ENCODE measurements at regions not wholly inside any gene's neighbourhood (a gene's known extent, or its start where the extent isn't known, plus 50 kb on each side); places are given as distances from the start of the nearest gene placed in this dataset.

DNA sequence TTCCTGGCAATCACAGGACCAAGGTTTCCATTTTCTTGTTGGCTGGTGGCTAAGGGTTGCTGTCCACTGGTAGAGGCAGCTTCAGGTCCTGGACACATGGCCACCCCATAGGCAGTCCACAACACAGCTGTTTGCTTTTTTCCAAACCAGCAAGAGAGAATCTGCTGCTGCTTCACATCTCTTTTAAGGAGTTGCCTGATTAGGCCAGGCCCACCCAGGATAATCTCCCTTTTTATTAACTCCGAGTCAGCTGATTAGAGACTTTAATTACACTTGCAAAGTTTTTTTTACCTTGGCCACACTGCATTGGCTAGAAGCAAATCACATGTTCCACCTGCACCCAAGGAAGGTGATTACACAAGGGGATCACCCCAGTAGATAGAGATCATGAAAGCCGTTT is 106.6 kb upstream of the IRX6 start:
- H3K27me3 Mint-ChIP-seq = peaks cover 21% of the 10 kb centered on the region
- H3K9me3 Mint-ChIP-seq = no peaks in the 10 kb centered on the region
- H3K27ac Mint-ChIP-seq (ENCODE audit: low read depth) = no peak overlapping the region
- H3K36me3 Mint-ChIP-seq (ENCODE audit: insufficient read depth) = no peaks in the 10 kb centered on the region
- H3K4me3 Mint-ChIP-seq = no peak overlapping the region
- no peaks in the 10 kb centered on the region for H3K4me1 Mint-ChIP-seq
- ATAC-seq (replicated peaks; ENCODE audit: extremely low read depth, poor library complexity, severe bottlenecking) = no peak
- no peak for DNase-seq (ENCODE audit: low spot score in 2 of 2)

GRCh38 chr16:55221836-55222235 is 102.2 kb upstream of the IRX6 start:
- H3K27ac Mint-ChIP-seq (ENCODE audit: low read depth) = no peak overlapping the region
- peaks cover 7% of the 10 kb centered on the region for H3K9me3 Mint-ChIP-seq
- no peak overlapping the region for H3K4me3 Mint-ChIP-seq
- H3K36me3 Mint-ChIP-seq (ENCODE audit: insufficient read depth) = no peaks in the 10 kb centered on the region
- ATAC-seq (replicated peaks; ENCODE audit: extremely low read depth, poor library complexity, severe bottlenecking) (no peak), DNase-seq (ENCODE audit: low spot score in 2 of 2) (no peak)
- H3K4me1 Mint-ChIP-seq = no peaks in the 10 kb centered on the region
- peaks cover 10% of the 10 kb centered on the region for H3K27me3 Mint-ChIP-seq

DNA sequence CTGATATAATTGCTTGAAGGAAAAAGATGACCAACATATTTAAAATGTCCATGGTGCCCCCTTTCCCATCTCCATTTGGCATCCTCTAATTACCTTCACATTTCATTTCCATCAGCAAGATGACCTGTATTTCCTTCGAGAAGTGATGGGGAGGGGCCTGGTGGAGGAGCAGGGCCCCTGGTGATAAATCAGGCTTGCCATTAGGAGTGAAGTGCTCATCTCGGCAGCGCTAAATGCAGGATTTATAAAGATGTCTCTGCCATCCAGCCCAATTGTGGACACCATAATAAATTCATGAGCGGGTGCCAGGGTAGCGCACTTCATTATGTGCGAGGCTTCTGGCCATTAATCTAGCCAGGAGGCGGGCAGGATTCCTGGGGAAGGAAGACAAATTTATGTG is 101.5 kb upstream of the IRX6 start:
- no peak for ATAC-seq (replicated peaks; ENCODE audit: extremely low read depth, poor library complexity, severe bottlenecking)
- Mint-ChIP-seq H3K27ac (ENCODE audit: low read depth) (no peak overlapping the region), H3K27me3 (peaks cover 10% of the 10 kb centered on the region), H3K4me1 (no peaks in the 10 kb centered on the region), H3K36me3 (ENCODE audit: insufficient read depth) (no peaks in the 10 kb centered on the region), H3K4me3 (no peak overlapping the region), H3K9me3 (peaks cover 7% of the 10 kb centered on the region)
- no peak for DNase-seq (ENCODE audit: low spot score in 2 of 2)

GRCh38 chr16:55225972-55226542 is 97.9 kb upstream of the IRX6 start:
- no peaks in the 10 kb centered on the region for H3K4me1 Mint-ChIP-seq
- H3K27me3 Mint-ChIP-seq = peaks cover 10% of the 10 kb centered on the region
- H3K4me3 Mint-ChIP-seq = no peak overlapping the region
- ATAC-seq (replicated peaks; ENCODE audit: extremely low read depth, poor library complexity, severe bottlenecking) = no peak
- no peak overlapping the region for H3K27ac Mint-ChIP-seq (ENCODE audit: low read depth)
- DNase-seq (ENCODE audit: low spot score in 2 of 2) = no peak
- H3K36me3 Mint-ChIP-seq (ENCODE audit: insufficient read depth) = no peaks in the 10 kb centered on the region
- H3K9me3 Mint-ChIP-seq = peaks cover 7% of the 10 kb centered on the region

DNA sequence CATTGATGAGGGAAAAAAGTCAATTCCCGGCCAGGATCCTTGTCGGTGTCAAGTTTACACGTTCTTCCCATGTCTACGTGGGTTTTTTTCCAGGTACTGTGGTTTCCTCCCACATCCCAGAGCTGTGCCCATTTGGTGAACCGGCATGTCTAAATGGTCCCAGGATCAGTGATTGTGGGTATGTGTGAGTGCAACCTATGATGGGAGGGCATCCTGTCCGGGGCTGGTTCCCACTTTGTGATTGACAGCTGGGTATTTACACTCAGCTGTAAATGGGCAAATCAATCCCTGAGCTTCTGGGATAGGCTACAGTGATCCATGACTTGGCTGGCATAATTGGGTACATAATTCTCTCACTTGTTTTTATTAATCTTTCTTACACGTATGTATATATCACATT is 91.2 kb upstream of the IRX6 start:
- no peak for DNase-seq (ENCODE audit: low spot score in 2 of 2)
- H3K4me1 Mint-ChIP-seq = no peaks in the 10 kb centered on the region

GRCh38 chr16:55233464-55233863 is 90.5 kb upstream of the IRX6 start:
- ATAC-seq (replicated peaks; ENCODE audit: extremely low read depth, poor library complexity, severe bottlenecking) = no peak
- Mint-ChIP-seq H3K4me3 (no peak overlapping the region), H3K36me3 (ENCODE audit: insufficient read depth) (no peaks in the 10 kb centered on the region), H3K9me3 (no peaks in the 10 kb centered on the region), H3K4me1 (no peaks in the 10 kb centered on the region), H3K27ac (ENCODE audit: low read depth) (no peak overlapping the region), H3K27me3 (peaks cover 27% of the 10 kb centered on the region)
- no peak for DNase-seq (ENCODE audit: low spot score in 2 of 2)

More for the DNA sequence above, 91.2 kb upstream of the IRX6 start:
- ATAC-seq (replicated peaks; ENCODE audit: extremely low read depth, poor library complexity, severe bottlenecking) = no peak
- H3K36me3 Mint-ChIP-seq (ENCODE audit: insufficient read depth) = no peaks in the 10 kb centered on the region
- H3K27me3 Mint-ChIP-seq = peaks cover 26% of the 10 kb centered on the region
- H3K27ac Mint-ChIP-seq (ENCODE audit: low read depth) = no peak overlapping the region
- no peak overlapping the region for H3K4me3 Mint-ChIP-seq
- no peaks in the 10 kb centered on the region for H3K9me3 Mint-ChIP-seq

GRCh38 chr16:55236655-55237054 is 87.3 kb upstream of the IRX6 start:
- no peaks in the 10 kb centered on the region for H3K4me1 Mint-ChIP-seq
- peaks cover 31% of the 10 kb centered on the region for H3K27me3 Mint-ChIP-seq
- no peaks in the 10 kb centered on the region for H3K36me3 Mint-ChIP-seq (ENCODE audit: insufficient read depth)
- no peak for ATAC-seq (replicated peaks; ENCODE audit: extremely low read depth, poor library complexity, severe bottlenecking)
- DNase-seq (ENCODE audit: low spot score in 2 of 2) = no peak
- H3K27ac Mint-ChIP-seq (ENCODE audit: low read depth) = no peak overlapping the region
- H3K4me3 Mint-ChIP-seq = no peak overlapping the region
- peaks cover under 1% of the 10 kb centered on the region for H3K9me3 Mint-ChIP-seq

- ATAC-seq (replicated peaks; ENCODE audit: extremely low read depth, poor library complexity, severe bottlenecking) (no peak), DNase-seq (ENCODE audit: low spot score in 2 of 2) (no peak)
- Mint-ChIP-seq H3K27ac (ENCODE audit: low read depth) (no peak overlapping the region), H3K4me1 (no peaks in the 10 kb centered on the region), H3K27me3 (peaks cover 33% of the 10 kb centered on the region), H3K36me3 (ENCODE audit: insufficient read depth) (no peaks in the 10 kb centered on the region), H3K9me3 (peaks cover 6% of the 10 kb centered on the region), H3K4me3 (no peak overlapping the region)
Measured at GRCh38 chr16:55239723-55240122, 84.3 kb upstream of the IRX6 start.

GRCh38 chr16:55240888-55241287 is 83.1 kb upstream of the IRX6 start:
- no peaks in the 10 kb centered on the region for H3K4me1 Mint-ChIP-seq
- H3K27ac Mint-ChIP-seq (ENCODE audit: low read depth) = no peak overlapping the region
- H3K36me3 Mint-ChIP-seq (ENCODE audit: insufficient read depth) = no peaks in the 10 kb centered on the region
- peaks cover 33% of the 10 kb centered on the region for H3K27me3 Mint-ChIP-seq
- ATAC-seq (replicated peaks; ENCODE audit: extremely low read depth, poor library complexity, severe bottlenecking) (no peak), DNase-seq (ENCODE audit: low spot score in 2 of 2) (no peak)
- peaks cover 6% of the 10 kb centered on the region for H3K9me3 Mint-ChIP-seq
- H3K4me3 Mint-ChIP-seq = no peak overlapping the region

- Mint-ChIP-seq H3K36me3 (ENCODE audit: insufficient read depth) (peaks cover 2% of the 10 kb centered on the region), H3K9me3 (peaks cover 6% of the 10 kb centered on the region), H3K4me3 (no peak overlapping the region), H3K4me1 (no peaks in the 10 kb centered on the region), H3K27me3 (peaks cover 22% of the 10 kb centered on the region), H3K27ac (ENCODE audit: low read depth) (no peak overlapping the region)
- no peak for DNase-seq (ENCODE audit: low spot score in 2 of 2)
- no peak for ATAC-seq (replicated peaks; ENCODE audit: extremely low read depth, poor library complexity, severe bottlenecking)
Measured at GRCh38 chr16:55242667-55243066, 81.3 kb upstream of the IRX6 start.

GRCh38 chr16:55248058-55248457 is 75.9 kb upstream of the IRX6 start:
- Mint-ChIP-seq H3K4me3 (no peak overlapping the region), H3K4me1 (no peaks in the 10 kb centered on the region)

GRCh38 chr16:55248494-55248893 is 75.5 kb upstream of the IRX6 start:
- H3K36me3 Mint-ChIP-seq (ENCODE audit: insufficient read depth) = peaks cover 2% of the 10 kb centered on the region

More at GRCh38 chr16:55248058-55248457, 75.9 kb upstream of the IRX6 start:
- no peaks in the 10 kb centered on the region for H3K9me3 Mint-ChIP-seq
- no peak overlapping the region for H3K27ac Mint-ChIP-seq (ENCODE audit: low read depth)
- no peak for DNase-seq (ENCODE audit: low spot score in 2 of 2)
- peaks cover 2% of the 10 kb centered on the region for H3K36me3 Mint-ChIP-seq (ENCODE audit: insufficient read depth)
- peaks cover 36% of the 10 kb centered on the region for H3K27me3 Mint-ChIP-seq
- ATAC-seq (replicated peaks; ENCODE audit: extremely low read depth, poor library complexity, severe bottlenecking) = no peak

GRCh38 chr16:55249361-55249760 is 74.6 kb upstream of the IRX6 start:
- peaks cover 36% of the 10 kb centered on the region for H3K27me3 Mint-ChIP-seq
- ATAC-seq (replicated peaks; ENCODE audit: extremely low read depth, poor library complexity, severe bottlenecking) (no peak), DNase-seq (ENCODE audit: low spot score in 2 of 2) (no peak)
- no peaks in the 10 kb centered on the region for H3K4me1 Mint-ChIP-seq
- H3K4me3 Mint-ChIP-seq = no peak overlapping the region
- no peak overlapping the region for H3K27ac Mint-ChIP-seq (ENCODE audit: low read depth)
- H3K36me3 Mint-ChIP-seq (ENCODE audit: insufficient read depth) = peaks cover 2% of the 10 kb centered on the region
- no peaks in the 10 kb centered on the region for H3K9me3 Mint-ChIP-seq

More at GRCh38 chr16:55248494-55248893, 75.5 kb upstream of the IRX6 start:
- H3K4me1 Mint-ChIP-seq = no peaks in the 10 kb centered on the region
- no peak overlapping the region for H3K27ac Mint-ChIP-seq (ENCODE audit: low read depth)
- DNase-seq (ENCODE audit: low spot score in 2 of 2) (no peak), ATAC-seq (replicated peaks; ENCODE audit: extremely low read depth, poor library complexity, severe bottlenecking) (no peak)
- H3K9me3 Mint-ChIP-seq = no peaks in the 10 kb centered on the region
- H3K4me3 Mint-ChIP-seq = no peak overlapping the region
- peaks cover 36% of the 10 kb centered on the region for H3K27me3 Mint-ChIP-seq
